Keratinocyte (primary cell): ENCODE measurements at regions not wholly inside any gene's neighbourhood (a gene's known extent, or its start where the extent isn't known, plus 50 kb on each side); places are given as distances from the start of the nearest gene placed in this dataset.

Experiments used
- DNase-seq: peaks from one replicate; pipeline ENCODE4 v3.0.0-alpha.2; 2011; ENCODE audit warnings: low read depth, missing footprints, low spot score
- FAIRE-seq: peaks from 2 replicates; lab custom pipeline; 2011; peaks lifted over from hg19 to GRCh38; lab: Jason Lieb, UNC
- H2AFZ ChIP-seq: 2 replicates; pipeline ENCODE4 v1.6.0; 2012; ENCODE audit warnings: low read length, control low read depth, inconsistent platforms; ENCODE audit not compliant: control insufficient read depth
- H3K27ac ChIP-seq: 2 replicates; pipeline ENCODE4 v1.5.1; 2011; ENCODE audit warnings: low read length; ENCODE audit not compliant: control insufficient read depth, insufficient read depth
- H3K27me3 ChIP-seq: 3 replicates; pipeline ENCODE4 v1.6.0; 2011; ENCODE audit warnings: low read length; ENCODE audit not compliant: control insufficient read depth, insufficient read depth; ENCODE audit errors: extremely low read depth
- H3K36me3 ChIP-seq, 2 experiments: 2 replicates in 1 of 2; 3 replicates in 1 of 2; pipeline ENCODE4 v1.5.1; 2011; ENCODE audit warnings: low read length in 2 of 2, mild to moderate bottlenecking in 1 of 2; ENCODE audit not compliant: control insufficient read depth in 2 of 2, insufficient read depth in 2 of 2; ENCODE audit errors: extremely low read depth in 1 of 2
- H3K4me1 ChIP-seq: 3 replicates; pipeline ENCODE4 v1.5.1; 2011; ENCODE audit warnings: low read length; ENCODE audit not compliant: control insufficient read depth, insufficient read depth; ENCODE audit errors: extremely low read depth
- H3K4me2 ChIP-seq: 3 replicates; pipeline ENCODE4 v1.6.0; 2011; ENCODE audit warnings: low read depth, low read length; ENCODE audit not compliant: control insufficient read depth, insufficient read depth; ENCODE audit errors: extremely low read depth
- H3K4me3 ChIP-seq, 3 experiments: fragments of 200-600 bp in 1 of 3; sonication (generic) in 1 of 3; 2 replicates in 2 of 3; 3 replicates in 1 of 3; pipeline ENCODE4 v1.5.1; 2011 to 2016; ENCODE audit warnings: low read length in 3 of 3, mild to moderate bottlenecking in 3 of 3, control low read depth in 2 of 3, inconsistent platforms in 1 of 3, low read depth in 1 of 3, mixed read lengths in 1 of 3, mixed run types in 1 of 3, moderate library complexity in 1 of 3; ENCODE audit not compliant: control insufficient read depth in 2 of 3, insufficient read depth in 2 of 3; ENCODE audit errors: extremely low read depth in 1 of 3
- H3K79me2 ChIP-seq: 2 replicates; pipeline ENCODE4 v1.6.0; 2012; ENCODE audit warnings: low read length; ENCODE audit not compliant: control insufficient read depth, insufficient read depth
- H3K9ac ChIP-seq: 3 replicates; pipeline ENCODE4 v1.6.0; 2011; ENCODE audit warnings: low read length; ENCODE audit not compliant: control insufficient read depth, insufficient read depth; ENCODE audit errors: extremely low read depth
- H3K9me1 ChIP-seq: 3 replicates; pipeline ENCODE4 v1.6.0; 2011; ENCODE audit warnings: low read length; ENCODE audit not compliant: control insufficient read depth, insufficient read depth; ENCODE audit errors: extremely low read depth
- H3K9me3 ChIP-seq: 2 replicates; pipeline ENCODE4 v1.5.1; 2012; ENCODE audit warnings: low read depth, low read length; ENCODE audit not compliant: control insufficient read depth
- H4K20me1 ChIP-seq: 3 replicates; pipeline ENCODE4 v1.6.0; 2011; ENCODE audit warnings: low read length; ENCODE audit not compliant: control insufficient read depth, insufficient read depth; ENCODE audit errors: extremely low read depth
- EZH2 ChIP-seq: IDR thresholded peaks from one replicate; pipeline ENCODE4 v1.6.1; 2012; ENCODE audit warnings: inconsistent platforms, mild to moderate bottlenecking, low read length, moderate library complexity
- dilution Hi-C: fragments of 300-500 bp; cut with MboI; formaldehyde crosslinking; loops from one replicate; pipeline ENCODE4 v1.7.0; 2020; ENCODE audit warnings: low sequenced_read_pairs; ENCODE audit not compliant: extremely low pct_ligation_motif_present
- TF ChIP-seq, protein P1 (sequence below), 3 experiments: IDR thresholded peaks in 1 of 3; conservative IDR thresholded peaks in 1 of 3; optimal IDR thresholded peaks in 1 of 3; 2 replicates in 2 of 3; 3 replicates in 1 of 3; pipeline versions ENCODE3 to v1.5.1; 2011; ENCODE audit warnings: low read length in 3 of 3, mild to moderate bottlenecking in 3 of 3, moderate library complexity in 2 of 3, control low read depth in 1 of 3, inconsistent platforms in 1 of 3; ENCODE audit not compliant: insufficient read depth in 2 of 3; ENCODE audit errors: extremely low read depth in 1 of 3

DNA sequence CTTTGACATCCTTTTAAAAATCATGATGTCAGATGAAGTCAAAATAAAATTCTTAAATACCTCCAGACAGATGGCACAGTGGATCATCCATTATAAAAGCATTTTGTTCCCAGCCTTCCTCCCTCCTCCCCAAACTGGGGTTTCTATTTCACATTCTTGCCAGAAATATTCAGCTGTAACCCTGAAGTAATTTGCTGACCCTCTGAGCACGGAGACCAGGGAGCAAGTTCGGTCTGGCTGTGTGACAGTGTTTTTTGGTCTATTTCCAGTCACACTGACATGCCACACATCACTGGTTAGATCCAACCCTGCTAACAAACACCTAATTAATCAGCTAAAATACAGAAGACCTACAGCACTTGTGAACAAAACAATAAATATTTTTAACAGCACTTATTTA lies 126.2 kb upstream of the DMRT1 start:
- Histone ChIP-seq H3K9ac (no peak overlapping the region), H2AFZ (no peak overlapping the region), H3K4me1 (peaks cover 2% of the 10 kb centered on the region), H3K9me3 (no peaks in the 10 kb centered on the region), H3K4me2 (no peak overlapping the region), H3K9me1 (no peaks in the 10 kb centered on the region), H3K36me3 (peaks cover 23 to 39% of the 10 kb centered on the region in 2 experiments), H3K27me3 (no peaks in the 10 kb centered on the region), H3K79me2 (peaks cover 96% of the 10 kb centered on the region), H4K20me1 (no peaks in the 10 kb centered on the region), H3K27ac (no peak overlapping the region), H3K4me3 (no peak overlapping the region)
- dilution Hi-C loops, result no loop called here
- no peak for TF ChIP-seq EZH2
- TF ChIP-seq, protein P1, sequence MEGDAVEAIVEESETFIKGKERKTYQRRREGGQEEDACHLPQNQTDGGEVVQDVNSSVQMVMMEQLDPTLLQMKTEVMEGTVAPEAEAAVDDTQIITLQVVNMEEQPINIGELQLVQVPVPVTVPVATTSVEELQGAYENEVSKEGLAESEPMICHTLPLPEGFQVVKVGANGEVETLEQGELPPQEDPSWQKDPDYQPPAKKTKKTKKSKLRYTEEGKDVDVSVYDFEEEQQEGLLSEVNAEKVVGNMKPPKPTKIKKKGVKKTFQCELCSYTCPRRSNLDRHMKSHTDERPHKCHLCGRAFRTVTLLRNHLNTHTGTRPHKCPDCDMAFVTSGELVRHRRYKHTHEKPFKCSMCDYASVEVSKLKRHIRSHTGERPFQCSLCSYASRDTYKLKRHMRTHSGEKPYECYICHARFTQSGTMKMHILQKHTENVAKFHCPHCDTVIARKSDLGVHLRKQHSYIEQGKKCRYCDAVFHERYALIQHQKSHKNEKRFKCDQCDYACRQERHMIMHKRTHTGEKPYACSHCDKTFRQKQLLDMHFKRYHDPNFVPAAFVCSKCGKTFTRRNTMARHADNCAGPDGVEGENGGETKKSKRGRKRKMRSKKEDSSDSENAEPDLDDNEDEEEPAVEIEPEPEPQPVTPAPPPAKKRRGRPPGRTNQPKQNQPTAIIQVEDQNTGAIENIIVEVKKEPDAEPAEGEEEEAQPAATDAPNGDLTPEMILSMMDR (optimal IDR thresholded peaks at IDR 0.05 in 1 of 3, IDR thresholded peaks at IDR 0.05 in 1 of 3, conservative IDR thresholded peaks at IDR 0.05 in 1 of 3; ENCODE audit: extremely low read depth in 1 of 3, insufficient read depth in 2 of 3, low read length in 3 of 3), result no peak
- FAIRE-seq (no peak), DNase-seq (no peak)

DNA sequence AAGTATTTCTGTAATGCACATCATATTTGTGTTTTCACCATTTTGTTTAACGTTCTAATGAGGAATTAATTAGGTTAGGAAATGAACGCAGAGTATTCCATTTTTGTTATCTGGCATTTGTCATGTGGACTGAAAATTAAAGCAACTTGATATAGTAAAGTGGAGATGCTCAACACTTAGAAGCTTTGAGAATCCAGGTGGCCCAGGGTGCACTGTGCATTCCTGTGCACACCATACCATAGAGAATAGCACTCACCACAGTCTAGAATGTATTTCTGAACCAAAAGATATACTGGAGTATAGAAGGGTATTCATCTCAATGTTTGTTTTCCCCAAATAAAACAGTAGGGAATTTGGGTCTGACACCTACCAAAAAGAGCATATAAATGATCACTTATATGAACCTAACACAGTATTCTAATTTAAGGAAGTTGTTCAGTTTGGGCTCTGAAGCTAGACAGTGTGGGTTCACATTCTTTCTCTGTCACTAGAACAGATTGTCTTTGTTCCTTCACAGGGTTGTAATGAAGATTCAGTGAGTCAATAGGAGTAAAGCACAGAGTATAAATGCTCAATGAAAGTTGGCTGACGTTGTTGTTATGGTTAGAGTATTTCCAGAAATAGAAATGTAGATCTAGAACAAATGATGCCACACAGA lies 125.6 kb upstream of the DMRT1 start:
- Histone ChIP-seq H3K4me2 (no peak overlapping the region), H3K4me3 (no peak overlapping the region), H3K27me3 (no peaks in the 10 kb centered on the region), H3K27ac (no peak overlapping the region), H3K9ac (no peak overlapping the region), H3K9me1 (no peaks in the 10 kb centered on the region), H3K36me3 (peaks cover 23 to 38% of the 10 kb centered on the region in 2 experiments), H4K20me1 (no peaks in the 10 kb centered on the region), H3K4me1 (peaks cover 2% of the 10 kb centered on the region), H3K79me2 (peaks cover 96% of the 10 kb centered on the region), H2AFZ (no peak overlapping the region), H3K9me3 (no peaks in the 10 kb centered on the region)
- DNase-seq, result no peak
- no peak for FAIRE-seq
- dilution Hi-C loops, result no loop called here
- TF ChIP-seq, protein P1 (optimal IDR thresholded peaks at IDR 0.05 in 1 of 3, IDR thresholded peaks at IDR 0.05 in 1 of 3, conservative IDR thresholded peaks at IDR 0.05 in 1 of 3; ENCODE audit: extremely low read depth in 1 of 3, insufficient read depth in 2 of 3, low read length in 3 of 3), result no peak
- no peak for TF ChIP-seq EZH2
